ENCODE measurements at regions not wholly inside any gene's neighbourhood (a gene's known extent, or its start where the extent isn't known, plus 50 kb on each side); places are given as distances from the start of the nearest gene placed in this dataset.

- no peak for TF ChIP-seq POLR2AphosphoS5 (IDR thresholded peaks at IDR 0.05; ENCODE audit: low read depth, low read length)
- no peak for TF ChIP-seq SIN3A (IDR thresholded peaks at IDR 0.05; ENCODE audit: borderline replicate concordance, insufficient read depth, low read length)
These were observed 1140.2 kb downstream of the CDH11 start for GRCh38 chr16:63981639-63982038.

Measured in PFSK-1 (cell line).